GM18508 (cell line): ENCODE measurements at regions not wholly inside any gene's neighbourhood (a gene's known extent, or its start where the extent isn't known, plus 50 kb on each side); places are given as distances from the start of the nearest gene placed in this dataset.
"Not testable (repeated sequence)": the region's sequence is repeated elsewhere in the genome, so short reads cannot be mapped to it uniquely, and the experiment has no call there.

Experiments used
- ATAC-seq: cut with Tn5 transposase; IDR thresholded peaks from one replicate; pipeline ENCODE4 v1.9.1; 2021; ENCODE audit warnings: moderate number of reproducible peaks; ENCODE audit not compliant: insufficient read depth, unreplicated experiment

GRCh38 chr10:106395041-106395749, 769.3 kb downstream of the SORCS1 start:
- ATAC-seq = no peak

GRCh38 chr10:106392778-106393177, 771.7 kb downstream of the SORCS1 start:
- ATAC-seq = no peak

- no peak for ATAC-seq
Observed at GRCh38 chr10:106387063-106387462, 777.4 kb downstream of the SORCS1 start.

GRCh38 chr10:106384496-106384895, 780.0 kb downstream of the SORCS1 start:
- ATAC-seq = no peak

GRCh38 chr10:106380706-106381105, 783.8 kb downstream of the SORCS1 start:
- ATAC-seq = no peak

- no peak for ATAC-seq
Observed at GRCh38 chr10:106378251-106378650, 786.3 kb downstream of the SORCS1 start.

GRCh38 chr10:106370751-106371150, 793.8 kb downstream of the SORCS1 start:
- ATAC-seq = no peak

- ATAC-seq = no peak
Observed at GRCh38 chr10:106360870-106361269, 803.6 kb downstream of the SORCS1 start.

- ATAC-seq = no peak
Observed at GRCh38 chr10:106355450-106355849, 809.1 kb downstream of the SORCS1 start.

- no peak for ATAC-seq
Observed at GRCh38 chr10:106348933-106349332, 815.6 kb downstream of the SORCS1 start.

- ATAC-seq = no peak
Observed at GRCh38 chr10:106347547-106347946, 817.0 kb downstream of the SORCS1 start.

GRCh38 chr10:106343539-106343938, 821.0 kb downstream of the SORCS1 start:
- ATAC-seq = not testable (repeated sequence)

GRCh38 chr10:106341356-106341755, 823.1 kb downstream of the SORCS1 start:
- ATAC-seq = no peak

GRCh38 chr10:106338486-106338885, 826.0 kb downstream of the SORCS1 start:
- no peak for ATAC-seq

- ATAC-seq = no peak
Observed at GRCh38 chr10:106336874-106337273, 827.6 kb downstream of the SORCS1 start.

GRCh38 chr10:106327747-106328146, 836.8 kb downstream of the SORCS1 start:
- ATAC-seq = no peak

GRCh38 chr10:106320876-106321275, 843.6 kb downstream of the SORCS1 start:
- no peak for ATAC-seq

GRCh38 chr10:106320078-106320477, 844.4 kb downstream of the SORCS1 start:
- no peak for ATAC-seq

- no peak for ATAC-seq
Observed at GRCh38 chr10:106317554-106317953, 847.0 kb downstream of the SORCS1 start.

GRCh38 chr10:106313041-106313440, 851.5 kb downstream of the SORCS1 start:
- no peak for ATAC-seq

- ATAC-seq = no peak
Observed at GRCh38 chr10:106312087-106312486, 852.4 kb downstream of the SORCS1 start.

GRCh38 chr10:106311590-106311989, 852.9 kb downstream of the SORCS1 start:
- no peak for ATAC-seq
